ENCODE measurements at regions not wholly inside any gene's neighbourhood (a gene's known extent, or its start where the extent isn't known, plus 50 kb on each side); places are given as distances from the start of the nearest gene placed in this dataset.

GRCh38 chr4:66376396-66376795 is 706.1 kb upstream of the EPHA5 start:
- TF ChIP-seq POLR2A (IDR thresholded peaks at IDR 0.05) (no peak), EP300 (IDR thresholded peaks at IDR 0.05) (no peak), CTCF (IDR thresholded peaks at IDR 0.05) (no peak)
